ENCODE measurements at regions not wholly inside any gene's neighbourhood (a gene's known extent, or its start where the extent isn't known, plus 50 kb on each side); places are given as distances from the start of the nearest gene placed in this dataset.

- TF ChIP-seq POLR2AphosphoS5 (IDR thresholded peaks at IDR 0.05) (no peak), CTCF (IDR thresholded peaks at IDR 0.05) (no peak)
Measured at GRCh38 chr5:53321073-53321472, 159.4 kb upstream of the FST start.

Measured in prostate gland (tissue), 2 donors.